ENCODE measurements at regions not wholly inside any gene's neighbourhood (a gene's known extent, or its start where the extent isn't known, plus 50 kb on each side); places are given as distances from the start of the nearest gene placed in this dataset.

DNA sequence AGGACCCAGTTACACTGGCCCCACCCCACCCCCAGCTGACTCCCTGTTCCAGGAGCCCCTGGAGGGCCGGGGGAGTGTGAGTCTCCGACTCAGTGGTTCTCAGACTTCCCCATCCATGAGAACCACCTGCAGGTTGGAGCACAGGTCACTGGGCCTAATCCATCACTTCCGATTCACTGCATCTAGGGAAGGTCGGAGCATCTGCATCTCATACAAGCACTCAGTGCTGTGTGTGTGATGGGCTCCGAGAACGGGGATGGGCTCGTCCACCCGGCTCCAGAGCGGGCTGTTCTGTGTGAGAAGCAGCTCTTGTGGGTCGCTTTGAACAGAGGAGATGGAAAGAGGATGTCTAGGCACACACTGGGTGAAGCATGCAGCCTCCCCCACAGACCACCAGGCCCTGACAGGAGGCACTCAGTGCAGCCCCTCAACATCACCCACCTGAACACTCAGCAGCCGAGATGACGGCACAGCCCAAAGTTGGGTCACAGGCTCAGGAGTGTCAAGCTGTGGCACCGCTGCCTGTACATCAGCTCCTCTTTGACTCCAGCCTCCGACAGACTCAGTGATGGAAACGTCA, 541.4 kb downstream of the BRD1 start:
- Histone ChIP-seq H3K27ac (no peak overlapping the region), H3K9me3 (ENCODE audit: low read depth) (no peaks in the 10 kb centered on the region), H3K4me1 (ENCODE audit: low read depth) (no peaks in the 10 kb centered on the region), H3K27me3 (no peaks in the 10 kb centered on the region), H3K36me3 (no peaks in the 10 kb centered on the region), H3K4me3 (no peak overlapping the region)
- DNase-seq (ENCODE audit: low read depth in 1 of 2, low spot score in 1 of 2), result no peak
- no peak for TF ChIP-seq CTCF (IDR thresholded peaks at IDR 0.05; ENCODE audit: low read depth, low read length)

- no peak for TF ChIP-seq CTCF (IDR thresholded peaks at IDR 0.05; ENCODE audit: low read depth, low read length)
- H3K4me3 ChIP-seq, result no peak overlapping the region
- H3K9me3 ChIP-seq (ENCODE audit: low read depth), result no peaks in the 10 kb centered on the region
- DNase-seq (ENCODE audit: low read depth in 1 of 2, low spot score in 1 of 2), result no peak
- peaks cover 9% of the 10 kb centered on the region for H3K27me3 ChIP-seq
- no peaks in the 10 kb centered on the region for H3K36me3 ChIP-seq
- H3K4me1 ChIP-seq (ENCODE audit: low read depth), result no peaks in the 10 kb centered on the region
- H3K27ac ChIP-seq, result no peak overlapping the region
Measured at GRCh38 chr22:49284931-49285330, 542.7 kb downstream of the BRD1 start.

- no peak for DNase-seq (ENCODE audit: low read depth in 1 of 2, low spot score in 1 of 2)
- TF ChIP-seq CTCF (IDR thresholded peaks at IDR 0.05; ENCODE audit: low read depth, low read length), result no peak
- no peak overlapping the region for H3K4me3 ChIP-seq
- H3K4me1 ChIP-seq (ENCODE audit: low read depth), result no peaks in the 10 kb centered on the region
- no peaks in the 10 kb centered on the region for H3K36me3 ChIP-seq
- H3K27ac ChIP-seq, result no peak overlapping the region
- H3K27me3 ChIP-seq, result peaks cover 9% of the 10 kb centered on the region
- no peaks in the 10 kb centered on the region for H3K9me3 ChIP-seq (ENCODE audit: low read depth)
Measured at GRCh38 chr22:49284056-49284784, 543.5 kb downstream of the BRD1 start.

DNA sequence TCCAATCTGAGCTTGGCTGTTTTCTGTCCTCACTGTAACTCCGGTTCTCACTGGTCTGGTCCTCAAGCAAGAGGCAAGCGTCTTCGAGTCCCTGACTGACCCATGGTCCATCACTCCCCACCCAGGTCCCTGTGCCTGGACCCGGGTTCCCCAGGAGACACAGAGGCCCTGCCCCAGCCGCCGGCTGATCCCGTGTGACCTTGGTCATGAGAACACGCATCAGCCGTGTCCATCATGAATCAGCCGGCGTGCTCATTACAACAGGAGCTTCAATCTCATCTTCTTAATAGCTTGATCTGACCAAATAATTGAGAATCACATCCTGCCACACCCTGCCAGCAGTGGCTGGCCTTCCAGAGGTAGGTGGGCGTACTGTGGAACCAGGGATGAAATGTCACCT, 545.1 kb downstream of the BRD1 start:
- H3K36me3 ChIP-seq, result no peaks in the 10 kb centered on the region
- H3K27me3 ChIP-seq, result peaks cover 9% of the 10 kb centered on the region
- no peak overlapping the region for H3K4me3 ChIP-seq
- TF ChIP-seq CTCF (IDR thresholded peaks at IDR 0.05; ENCODE audit: low read depth, low read length), result no peak
- H3K4me1 ChIP-seq (ENCODE audit: low read depth), result no peaks in the 10 kb centered on the region
- no peak overlapping the region for H3K27ac ChIP-seq
- DNase-seq (ENCODE audit: low read depth in 1 of 2, low spot score in 1 of 2), result no peak
- no peaks in the 10 kb centered on the region for H3K9me3 ChIP-seq (ENCODE audit: low read depth)

DNA sequence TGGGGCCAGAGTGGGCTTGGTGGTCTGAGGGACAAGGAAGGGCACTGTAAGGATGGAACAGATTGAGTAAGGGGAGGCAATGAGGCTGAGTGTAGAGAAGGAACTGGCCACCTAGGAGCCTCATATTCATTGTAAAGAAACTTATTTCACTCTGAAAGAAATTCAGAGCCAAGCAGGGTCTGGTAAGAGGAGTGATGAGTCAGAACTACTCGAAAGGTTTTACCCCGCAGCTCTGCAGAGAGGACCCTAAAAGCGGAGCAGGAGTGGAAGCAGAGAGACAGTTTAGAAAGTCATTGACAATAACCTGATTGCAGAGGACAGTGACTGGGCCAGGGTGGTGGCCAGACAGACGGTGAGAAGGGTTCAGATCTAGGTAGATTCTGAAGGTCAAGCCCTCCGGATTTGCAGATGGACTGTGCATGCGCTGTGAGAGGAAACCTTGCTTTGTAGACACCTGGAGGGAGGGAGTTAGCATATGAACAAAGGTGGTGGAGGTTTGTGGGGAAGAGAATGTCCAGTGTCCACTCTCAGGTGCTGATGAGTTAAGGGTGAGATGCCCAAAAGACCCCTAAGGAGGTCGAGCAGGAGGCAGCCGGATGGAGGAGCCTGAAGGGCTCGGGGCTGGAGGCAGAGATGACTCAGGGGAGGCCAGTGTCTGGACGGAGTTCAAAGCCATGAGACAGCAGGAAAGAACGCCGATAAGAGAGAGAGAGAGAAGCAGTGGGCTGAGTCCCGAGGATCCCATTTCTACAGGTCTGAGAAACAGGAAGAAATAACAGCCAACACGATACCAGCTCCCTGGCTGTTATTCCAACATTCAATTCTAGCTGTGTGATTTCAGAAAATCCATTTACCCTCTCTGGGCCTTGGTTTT, 546.0 kb downstream of the BRD1 start:
- DNase-seq (ENCODE audit: low read depth in 1 of 2, low spot score in 1 of 2), result no peak
- Histone ChIP-seq H3K4me3 (no peak overlapping the region), H3K27me3 (peaks cover 9% of the 10 kb centered on the region), H3K27ac (no peak overlapping the region), H3K36me3 (no peaks in the 10 kb centered on the region), H3K4me1 (ENCODE audit: low read depth) (no peaks in the 10 kb centered on the region), H3K9me3 (ENCODE audit: low read depth) (no peaks in the 10 kb centered on the region)
- no peak for TF ChIP-seq CTCF (IDR thresholded peaks at IDR 0.05; ENCODE audit: low read depth, low read length)
